H1 (cell line): ENCODE measurements at regions not wholly inside any gene's neighbourhood (a gene's known extent, or its start where the extent isn't known, plus 50 kb on each side); places are given as distances from the start of the nearest gene placed in this dataset.

Experiments used
- CTCF ChIA-PET: fragments of 300-600 bp; sonication (Branson Sonifier 250); formaldehyde crosslinking; loops from one replicate; lab custom pipeline; 2021; ENCODE audit not compliant: partially characterized antibody; lab: Charles Lee
- POLR2A ChIA-PET: fragments of 300-600 bp; sonication (Branson Sonifier 250); formaldehyde crosslinking; loops from one replicate; lab custom pipeline; 2021; ENCODE audit warnings: inconsistent platforms; ENCODE audit not compliant: partially characterized antibody; lab: Charles Lee
- DNase-seq, 2 experiments: peaks; one replicate each; pipeline versions ENCODE4 v3.0.0 to v3.0.0-alpha.2; 2010 to 2022; ENCODE audit warnings: low spot score in 2 of 2, low read depth in 1 of 2, mixed read lengths in 1 of 2
- FAIRE-seq: peaks from 2 replicates; lab custom pipeline; 2011; peaks lifted over from hg19 to GRCh38; lab: Jason Lieb, UNC
- H2AFZ ChIP-seq: 2 replicates; pipeline ENCODE4 v1.8.1; 2012; ENCODE audit warnings: low read length, inconsistent platforms
- H2AK5ac ChIP-seq: 2 replicates; pipeline ENCODE4 v1.6.1; 2013; ENCODE audit warnings: low read depth, low read length
- H2BK120ac ChIP-seq: replicated peaks from 2 replicates; pipeline ENCODE3; 2013; ENCODE audit warnings: low read depth, low read length, inconsistent platforms
- H2BK12ac ChIP-seq: 2 replicates; pipeline ENCODE4 v1.6.1; 2013; ENCODE audit warnings: low read depth, low read length
- H2BK15ac ChIP-seq: 2 replicates; pipeline ENCODE4 v1.6.1; 2013; ENCODE audit warnings: low read length
- H2BK20ac ChIP-seq: 2 replicates; pipeline ENCODE4 v1.6.1; 2013; ENCODE audit warnings: low read length
- H2BK5ac ChIP-seq: 2 replicates; pipeline ENCODE4 v1.6.1; 2013; ENCODE audit warnings: low read depth, low read length
- H3K14ac ChIP-seq: 2 replicates; pipeline ENCODE4 v1.6.1; 2013; ENCODE audit warnings: inconsistent platforms; ENCODE audit not compliant: insufficient read length
- H3K18ac ChIP-seq: 2 replicates; pipeline ENCODE4 v1.6.1; 2013; ENCODE audit warnings: low read length; ENCODE audit errors: extremely low read depth
- H3K23ac ChIP-seq: 2 replicates; pipeline ENCODE4 v1.6.1; 2013; ENCODE audit warnings: inconsistent platforms; ENCODE audit not compliant: insufficient read length
- H3K23me2 ChIP-seq: 2 replicates; pipeline ENCODE4 v1.6.1; 2013; ENCODE audit warnings: low read depth, low read length
- H3K27ac ChIP-seq: 2 replicates; pipeline ENCODE4 v1.6.1; 2011; ENCODE audit warnings: low read depth, low read length, inconsistent platforms
- H3K27me3 ChIP-seq, 4 experiments: replicated peaks in 1 of 4; 1 replicate in 1 of 4; 2 replicates in 3 of 4; pipeline versions ENCODE4 v1.6.1 to v1.8.1; 2011 to 2013; ENCODE audit warnings: low read length in 3 of 4, mild to moderate bottlenecking in 3 of 4, inconsistent platforms in 2 of 4, mixed read lengths in 2 of 4, moderate library complexity in 1 of 4; ENCODE audit not compliant: control insufficient read depth in 3 of 4, insufficient read depth in 3 of 4; ENCODE audit errors: extremely low read depth in 1 of 4
- H3K36me3 ChIP-seq, 4 experiments: 2 replicates each; pipeline versions ENCODE4 v1.6.1 to v1.8.1; 2011 to 2013; ENCODE audit warnings: mild to moderate bottlenecking in 4 of 4, low read length in 3 of 4, moderate library complexity in 2 of 4, control low read depth in 1 of 4, inconsistent platforms in 1 of 4; ENCODE audit not compliant: insufficient read depth in 4 of 4, control insufficient read depth in 2 of 4
- H3K4ac ChIP-seq: replicated peaks from 2 replicates; pipeline ENCODE3; 2013; ENCODE audit warnings: low read length, low read depth, mixed read lengths, inconsistent platforms; ENCODE audit not compliant: insufficient read length
- H3K4me1 ChIP-seq, 4 experiments: replicated peaks in 1 of 4; 1 replicate in 1 of 4; 2 replicates in 3 of 4; pipeline versions ENCODE4 v1.6.1 to v1.8.1; 2011 to 2013; ENCODE audit warnings: low read length in 3 of 4, inconsistent platforms in 2 of 4, mixed read lengths in 1 of 4; ENCODE audit not compliant: insufficient read depth in 4 of 4, control insufficient read depth in 3 of 4
- H3K4me2 ChIP-seq, 2 experiments: 2 replicates each; pipeline versions ENCODE4 v1.6.1 to v1.8.1; 2011 to 2013; ENCODE audit warnings: low read depth in 2 of 2, low read length in 2 of 2, control low read depth in 1 of 2, inconsistent platforms in 1 of 2, mild to moderate bottlenecking in 1 of 2; ENCODE audit not compliant: insufficient read depth in 1 of 2
- H3K4me3 ChIP-seq, 4 experiments: fragments of 200-600, 300-600 bp in 1 of 4; sonication (generic), shearing (Covaris generic), sonication (Bioruptor Twin) in 1 of 4; 2 replicates each; pipeline versions ENCODE4 v1.5.1 to v1.8.1; 2011 to 2016; ENCODE audit warnings: low read length in 4 of 4, low read depth in 3 of 4, control low read depth in 2 of 4, inconsistent platforms in 2 of 4, mild to moderate bottlenecking in 2 of 4, mixed read lengths in 1 of 4, moderate library complexity in 1 of 4; ENCODE audit not compliant: insufficient read depth in 2 of 4; ENCODE audit errors: extremely low read depth in 1 of 4
- H3K56ac ChIP-seq: replicated peaks from 2 replicates; pipeline ENCODE3; 2013; ENCODE audit warnings: low read depth, mild to moderate bottlenecking, mixed read lengths, low read length, inconsistent platforms; ENCODE audit not compliant: insufficient read length
- H3K79me1 ChIP-seq: 2 replicates; pipeline ENCODE4 v1.6.1; 2013; ENCODE audit warnings: low read depth, low read length, control low read depth
- H3K79me2 ChIP-seq, 2 experiments: 2 replicates each; pipeline versions ENCODE4 v1.6.1 to v1.8.1; 2012 to 2013; ENCODE audit warnings: low read length in 2 of 2, mild to moderate bottlenecking in 2 of 2, inconsistent platforms in 1 of 2; ENCODE audit not compliant: insufficient read depth in 2 of 2, control insufficient read depth in 1 of 2
- H3K9ac ChIP-seq, 4 experiments: replicated peaks in 1 of 4; 1 replicate in 1 of 4; 2 replicates in 3 of 4; pipeline versions ENCODE4 v1.6.1 to v1.8.1; 2011 to 2013; ENCODE audit warnings: low read depth in 3 of 4, low read length in 3 of 4, control low read depth in 2 of 4, mild to moderate bottlenecking in 2 of 4, moderate library complexity in 2 of 4, inconsistent platforms in 1 of 4; ENCODE audit errors: extremely low read depth in 1 of 4
- H3K9me3 ChIP-seq, 2 experiments: 2 replicates each; pipeline versions ENCODE4 v1.6.1 to v1.8.1; 2012 to 2013; ENCODE audit warnings: mild to moderate bottlenecking in 2 of 2, moderate library complexity in 2 of 2, control low read depth in 1 of 2, inconsistent platforms in 1 of 2, low read depth in 1 of 2, low read length in 1 of 2, mixed read lengths in 1 of 2; ENCODE audit not compliant: insufficient read depth in 2 of 2
- H4K20me1 ChIP-seq, 2 experiments: replicated peaks in 1 of 2; 2 replicates each; pipeline versions ENCODE3 to v1.8.1; 2011 to 2013; ENCODE audit warnings: inconsistent platforms in 2 of 2, low read length in 2 of 2, mild to moderate bottlenecking in 1 of 2; ENCODE audit not compliant: insufficient read depth in 2 of 2, control insufficient read depth in 1 of 2
- H4K5ac ChIP-seq: 2 replicates; pipeline ENCODE4 v1.6.1; 2013; ENCODE audit warnings: low read length, low read depth, mixed read lengths, inconsistent platforms; ENCODE audit not compliant: insufficient read length
- H4K8ac ChIP-seq: 2 replicates; pipeline ENCODE4 v1.8.0; 2013; ENCODE audit warnings: mild to moderate bottlenecking, moderate library complexity, low read length, inconsistent platforms; ENCODE audit not compliant: insufficient read depth; ENCODE audit errors: extremely low read depth
- H4K91ac ChIP-seq: replicated peaks from 2 replicates; pipeline ENCODE3; 2013; ENCODE audit warnings: low read length, mixed read lengths, inconsistent platforms; ENCODE audit not compliant: insufficient read length
- BACH1 ChIP-seq: IDR thresholded peaks from 2 replicates; pipeline ENCODE4 v1.6.1; 2012; ENCODE audit warnings: low read length, improper control_type of control experiment
- CBX5 ChIP-seq: fragments of 300-800, 300-1000 bp; sonication (generic); IDR thresholded peaks from 2 replicates; pipeline ENCODE4 v1.7.1; 2016; ENCODE audit warnings: antibody characterized with exemption, low read length, low read depth
- FOSL1 ChIP-seq: IDR thresholded peaks from 2 replicates; pipeline ENCODE4 v1.6.1; 2011; ENCODE audit warnings: mild to moderate bottlenecking, low read depth, low read length, moderate library complexity; ENCODE audit not compliant: insufficient read depth
- RBBP5 ChIP-seq: IDR thresholded peaks from 2 replicates; pipeline ENCODE4 v1.7.1; 2012; ENCODE audit warnings: low read depth, mild to moderate bottlenecking, inconsistent platforms, low read length, moderate library complexity, borderline replicate concordance
- SAP30 ChIP-seq: fragments of 300-600 bp; sonication (generic); IDR thresholded peaks from 2 replicates; pipeline ENCODE4 v1.7.1; 2012; ENCODE audit warnings: low read length, moderate library complexity, mild to moderate bottlenecking, inconsistent platforms; ENCODE audit not compliant: insufficient read depth, insufficient replicate concordance
- SUZ12 ChIP-seq: fragments of 200-600 bp; sonication (generic); IDR thresholded peaks from 2 replicates; pipeline ENCODE4 v1.6.1; 2012; ENCODE audit warnings: mild to moderate bottlenecking, inconsistent platforms, low read length, moderate library complexity, mixed read lengths
- TCF12 ChIP-seq: IDR thresholded peaks from 2 replicates; pipeline ENCODE4 v1.6.1; 2011; ENCODE audit warnings: low read depth, mild to moderate bottlenecking, low read length
- WGBS, 2 experiments: shearing (Covaris generic) in 1 of 2; methylation state at CpG; one replicate each; pipeline versions ENCODE4 v1.1.6 to v1.1.7; 2013 to 2015; ENCODE audit warnings: low lambda C conversion rate in 2 of 2, mixed read lengths in 2 of 2, inconsistent platforms in 1 of 2, low coverage in 1 of 2, missing lambda C conversion rate in 1 of 2; ENCODE audit not compliant: insufficient replicate concordance in 2 of 2, insufficient coverage in 1 of 2, insufficient read length in 1 of 2; ENCODE audit errors: extremely low coverage in 1 of 2, missing lambda C conversion rate in 1 of 2; 5-methylcytosine and 5-hydroxymethylcytosine counted together

- Histone ChIP-seq H2AK5ac (no peak overlapping the region), H3K4me1 (no peaks in the 10 kb centered on the region), H4K8ac (no peak overlapping the region), H2BK120ac (no peak overlapping the region), H2BK20ac (no peak overlapping the region), H3K27ac (no peak overlapping the region), H3K9me3 (peaks cover 0 to 6% of the 10 kb centered on the region in 2 experiments; a peak in 1 of 4 replicates), H2BK5ac (no peak overlapping the region), H2BK15ac (no peak overlapping the region), H3K56ac (no peak overlapping the region), H3K27me3 (no peaks in the 10 kb centered on the region), H3K23me2 (no peaks in the 10 kb centered on the region; the same call in 1 of the 2 replicates), H3K36me3 (no peaks in the 10 kb centered on the region), H4K20me1 (no peaks in the 10 kb centered on the region), H4K91ac (no peak overlapping the region), H3K4me3 (no peak overlapping the region), H4K5ac (no peak overlapping the region), H3K14ac (no peak overlapping the region), H2BK12ac (no peak overlapping the region), H3K4me2 (no peak overlapping the region), H2AFZ (no peak overlapping the region), H3K23ac (no peak overlapping the region), H3K18ac (no peak overlapping the region), H3K9ac (no peak overlapping the region), H3K79me1 (no peaks in the 10 kb centered on the region), H3K79me2 (no peaks in the 10 kb centered on the region), H3K4ac (no peak overlapping the region)
- TF ChIP-seq SUZ12 (no peak), SAP30 (no peak), CBX5 (no peak), FOSL1 (no peak), BACH1 (no peak), RBBP5 (no peak), TCF12 (no peak)
- 87% methylated on average over 4 of the region's 4 CpGs; no CpG with 5 or more reads in 1 of the 2 experiments for WGBS, 2 experiments
- no peak for FAIRE-seq
- ChIA-PET CTCF (no interaction called here), POLR2A (no interaction called here)
- no peak for DNase-seq
These were observed 257.5 kb upstream of the KLHL29 start for GRCh38 chr2:23127465-23127864.
